ENCODE measurements at regions not wholly inside any gene's neighbourhood (a gene's known extent, or its start where the extent isn't known, plus 50 kb on each side); places are given as distances from the start of the nearest gene placed in this dataset.

DNA sequence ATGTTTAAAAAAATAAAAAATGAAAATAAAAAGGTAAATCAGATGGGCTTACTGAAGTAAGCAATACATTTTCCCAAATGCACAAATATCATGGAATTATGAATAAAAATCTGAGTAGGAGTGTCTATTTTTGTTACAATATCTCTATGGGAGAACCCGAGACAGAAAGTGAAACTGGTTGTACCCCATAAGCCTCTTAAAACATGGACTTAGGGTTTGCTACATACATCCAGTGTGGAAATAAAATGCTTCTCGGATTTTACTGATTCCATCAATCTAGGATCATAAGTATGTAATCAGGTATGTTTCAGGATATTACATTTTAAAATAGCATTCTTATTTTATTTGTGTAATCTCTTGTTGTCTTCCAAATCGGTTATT is 177.8 kb upstream of the CDIN1 start:
- no peaks in the 10 kb centered on the region for H3K36me3 ChIP-seq
- TF ChIP-seq, protein P1, sequence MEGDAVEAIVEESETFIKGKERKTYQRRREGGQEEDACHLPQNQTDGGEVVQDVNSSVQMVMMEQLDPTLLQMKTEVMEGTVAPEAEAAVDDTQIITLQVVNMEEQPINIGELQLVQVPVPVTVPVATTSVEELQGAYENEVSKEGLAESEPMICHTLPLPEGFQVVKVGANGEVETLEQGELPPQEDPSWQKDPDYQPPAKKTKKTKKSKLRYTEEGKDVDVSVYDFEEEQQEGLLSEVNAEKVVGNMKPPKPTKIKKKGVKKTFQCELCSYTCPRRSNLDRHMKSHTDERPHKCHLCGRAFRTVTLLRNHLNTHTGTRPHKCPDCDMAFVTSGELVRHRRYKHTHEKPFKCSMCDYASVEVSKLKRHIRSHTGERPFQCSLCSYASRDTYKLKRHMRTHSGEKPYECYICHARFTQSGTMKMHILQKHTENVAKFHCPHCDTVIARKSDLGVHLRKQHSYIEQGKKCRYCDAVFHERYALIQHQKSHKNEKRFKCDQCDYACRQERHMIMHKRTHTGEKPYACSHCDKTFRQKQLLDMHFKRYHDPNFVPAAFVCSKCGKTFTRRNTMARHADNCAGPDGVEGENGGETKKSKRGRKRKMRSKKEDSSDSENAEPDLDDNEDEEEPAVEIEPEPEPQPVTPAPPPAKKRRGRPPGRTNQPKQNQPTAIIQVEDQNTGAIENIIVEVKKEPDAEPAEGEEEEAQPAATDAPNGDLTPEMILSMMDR (IDR thresholded peaks at IDR 0.05): no peak
- TF ChIP-seq POLR2A (IDR thresholded peaks at IDR 0.05) (no peak), EP300 (IDR thresholded peaks at IDR 0.05) (no peak)
- WGBS, 2 donors: 68 to 78% methylated on average over 3 of the region's 3 CpGs
- H3K27me3 ChIP-seq: no peaks in the 10 kb centered on the region
- H3K9me3 ChIP-seq: no peaks in the 10 kb centered on the region
- peaks cover 0 to 8% (median 0%) of the 10 kb centered on the region in 4 donors for H3K4me1 ChIP-seq
- DNase-seq (ENCODE audit: low spot score in 2 of 2): no peak
- H3K27ac ChIP-seq: no peak overlapping the region
- H3K4me3 ChIP-seq: no peak overlapping the region

DNA sequence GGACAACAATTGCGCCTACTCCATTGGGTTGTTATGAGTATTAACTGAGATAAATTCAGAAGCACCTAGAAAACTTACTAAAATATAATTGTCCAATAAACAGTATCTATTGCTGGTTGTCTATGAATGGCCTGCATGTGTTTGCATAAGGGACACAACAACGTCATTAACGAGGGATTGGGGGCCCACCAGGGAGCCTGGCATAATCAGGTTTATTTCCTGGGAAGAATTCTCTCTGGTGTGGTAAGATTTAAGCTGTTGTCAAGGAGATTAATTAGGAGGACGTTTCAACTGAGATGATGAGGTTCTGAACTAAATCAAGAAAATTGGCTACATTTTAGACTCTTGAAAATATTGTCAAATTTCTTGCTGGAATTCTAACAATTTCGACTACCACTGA is 176.1 kb upstream of the CDIN1 start:
- peaks cover 0 to 20% (median 0%) of the 10 kb centered on the region in 4 donors for H3K4me1 ChIP-seq
- no peak overlapping the region for H3K27ac ChIP-seq
- H3K27me3 ChIP-seq: no peaks in the 10 kb centered on the region
- DNase-seq (ENCODE audit: low spot score in 2 of 2): no peak
- 67 to 74% methylated on average over 5 of the region's 5 CpGs for WGBS, 2 donors
- no peaks in the 10 kb centered on the region for H3K9me3 ChIP-seq
- H3K4me3 ChIP-seq: no peak overlapping the region
- TF ChIP-seq POLR2A (IDR thresholded peaks at IDR 0.05) (no peak), EP300 (IDR thresholded peaks at IDR 0.05) (no peak)
- TF ChIP-seq, protein P1 (IDR thresholded peaks at IDR 0.05): no peak
- no peaks in the 10 kb centered on the region for H3K36me3 ChIP-seq

DNA sequence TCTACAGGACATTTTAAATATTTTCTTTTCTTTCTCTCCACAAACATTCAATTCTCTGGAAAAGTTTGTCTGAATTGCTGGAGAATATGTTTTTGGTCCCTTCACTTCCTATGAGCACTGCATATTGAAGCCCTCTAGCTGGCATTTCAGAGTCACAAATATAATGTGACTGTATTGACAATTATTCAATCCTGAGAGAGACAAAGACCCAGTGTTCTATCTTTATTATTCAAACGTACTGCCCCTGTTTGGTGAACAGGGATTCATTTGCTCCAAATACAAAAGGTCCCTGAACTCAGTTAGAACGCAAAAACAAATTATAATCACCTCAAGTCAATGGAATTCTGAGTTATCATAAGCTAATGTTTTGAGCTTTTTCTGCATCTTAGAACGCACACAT is 173.1 kb upstream of the CDIN1 start:
- Histone ChIP-seq H3K4me1 (peaks cover 0 to 14% (median 0%) of the 10 kb centered on the region in 4 donors), H3K4me3 (no peak overlapping the region), H3K27ac (no peak overlapping the region), H3K9me3 (no peaks in the 10 kb centered on the region), H3K36me3 (no peaks in the 10 kb centered on the region), H3K27me3 (no peaks in the 10 kb centered on the region)
- WGBS, 2 donors: 39 to 40% methylated on average over 3 of the region's 3 CpGs
- no peak for DNase-seq (ENCODE audit: low spot score in 2 of 2)
- TF ChIP-seq POLR2A (IDR thresholded peaks at IDR 0.05): no peak
- TF ChIP-seq EP300 (IDR thresholded peaks at IDR 0.05): no peak
- TF ChIP-seq, protein P1 (IDR thresholded peaks at IDR 0.05): no peak

DNA sequence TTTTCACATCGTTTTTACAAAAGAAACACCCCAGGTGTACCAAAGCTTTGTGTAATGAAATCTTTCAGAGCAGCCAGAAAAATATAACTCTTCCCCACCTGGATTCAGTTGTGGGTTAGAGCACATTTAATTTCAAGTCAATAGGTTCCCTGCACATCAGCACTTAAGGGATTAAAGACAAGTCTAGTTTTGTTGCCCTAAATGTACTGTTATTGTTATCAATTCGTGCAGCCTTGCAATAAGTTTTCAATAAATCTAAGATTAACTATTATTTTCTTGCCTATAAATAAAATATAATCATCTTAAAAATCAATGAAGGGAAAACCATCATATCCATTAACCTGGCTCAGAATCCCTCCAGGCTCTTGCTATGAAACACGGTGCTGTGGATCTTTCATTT is 172.5 kb upstream of the CDIN1 start:
- Histone ChIP-seq H3K4me3 (no peak overlapping the region), H3K27me3 (no peaks in the 10 kb centered on the region), H3K9me3 (no peaks in the 10 kb centered on the region), H3K27ac (no peak overlapping the region), H3K36me3 (no peaks in the 10 kb centered on the region), H3K4me1 (peaks cover 0 to 14% (median 0%) of the 10 kb centered on the region in 4 donors)
- no peak for DNase-seq (ENCODE audit: low spot score in 2 of 2)
- TF ChIP-seq POLR2A (IDR thresholded peaks at IDR 0.05): no peak
- TF ChIP-seq EP300 (IDR thresholded peaks at IDR 0.05): no peak
- TF ChIP-seq, protein P1 (IDR thresholded peaks at IDR 0.05): no peak
- WGBS, 2 donors: 37 to 41% methylated on average over 3 of the region's 3 CpGs

DNA sequence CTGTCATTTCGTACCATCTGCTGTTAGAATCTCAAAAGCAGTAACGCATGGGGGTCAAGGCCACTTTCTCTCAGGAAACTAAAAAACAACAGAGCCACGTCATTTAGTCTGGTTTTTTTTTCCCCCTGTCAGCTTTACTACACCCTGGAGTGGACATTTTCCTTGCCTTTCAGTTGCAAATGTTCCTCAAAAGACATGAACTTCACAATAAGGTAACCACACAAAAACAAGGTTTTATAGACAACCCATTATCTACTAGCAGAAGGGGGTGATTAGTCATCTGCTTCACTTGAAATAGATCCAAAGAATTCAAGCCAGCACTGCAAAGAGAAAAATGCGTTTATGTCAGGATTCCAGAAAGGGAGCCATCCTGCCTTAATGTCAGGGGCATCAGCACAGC is 171.8 kb upstream of the CDIN1 start:
- peaks cover 0 to 14% (median 0%) of the 10 kb centered on the region in 4 donors for H3K4me1 ChIP-seq
- H3K4me3 ChIP-seq: no peak overlapping the region
- no peak overlapping the region for H3K27ac ChIP-seq
- TF ChIP-seq EP300 (IDR thresholded peaks at IDR 0.05): no peak
- TF ChIP-seq, protein P1 (IDR thresholded peaks at IDR 0.05): no peak
- H3K36me3 ChIP-seq: no peaks in the 10 kb centered on the region
- 35 to 38% methylated on average over 4 of the region's 4 CpGs for WGBS, 2 donors
- no peaks in the 10 kb centered on the region for H3K9me3 ChIP-seq
- H3K27me3 ChIP-seq: no peaks in the 10 kb centered on the region
- DNase-seq (ENCODE audit: low spot score in 2 of 2): no peak

All from tibial nerve (tissue), 4 donors.